ENCODE measurements at regions not wholly inside any gene's neighbourhood (a gene's known extent, or its start where the extent isn't known, plus 50 kb on each side); places are given as distances from the start of the nearest gene placed in this dataset.

DNA sequence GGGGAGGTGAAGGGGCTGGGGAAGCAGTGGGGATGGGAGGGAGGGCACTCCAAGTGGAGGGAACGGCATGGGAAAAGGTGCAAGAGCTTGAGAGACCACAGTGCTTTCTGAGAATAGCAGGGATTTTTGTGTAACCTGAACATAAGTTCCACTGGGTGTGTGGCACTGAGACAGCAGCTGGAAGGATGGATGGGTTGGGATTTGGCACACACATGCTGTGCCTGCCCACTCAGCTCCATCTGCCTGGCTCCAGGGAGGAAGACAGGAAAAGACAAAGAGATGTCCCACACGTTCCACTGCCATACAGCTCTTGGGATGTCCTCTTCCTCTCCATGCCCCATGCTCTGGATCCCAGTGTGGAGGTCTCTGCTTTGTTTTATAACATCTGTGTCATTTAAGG, 114.1 kb upstream of the TEX51 start:
- no peak for ATAC-seq
- TF ChIP-seq ARNTL (CRISPR knock-in tag; IDR thresholded peaks at IDR 0.05; ENCODE audit: borderline replicate concordance, low read depth) (no peak), TCF4 (CRISPR knock-in tag; IDR thresholded peaks at IDR 0.05; ENCODE audit: borderline replicate concordance) (no peak), ZC3H10 (CRISPR knock-in tag; IDR thresholded peaks at IDR 0.05) (no peak), BACH2 (CRISPR knock-in tag; IDR thresholded peaks at IDR 0.05; ENCODE audit: borderline replicate concordance) (no peak), CSDC2 (CRISPR knock-in tag; IDR thresholded peaks at IDR 0.05) (no peak), TOX (CRISPR knock-in tag; IDR thresholded peaks at IDR 0.05; ENCODE audit: borderline replicate concordance) (no peak), CSRNP3 (CRISPR knock-in tag; IDR thresholded peaks at IDR 0.05) (no peak), OSR1 (CRISPR knock-in tag; IDR thresholded peaks at IDR 0.05) (no peak), PPARA (CRISPR knock-in tag; IDR thresholded peaks at IDR 0.05; ENCODE audit: borderline replicate concordance) (no peak), ESRRG (CRISPR knock-in tag; IDR thresholded peaks at IDR 0.05) (no peak), RARB (CRISPR knock-in tag; IDR thresholded peaks at IDR 0.05) (no peak), GLIS3 (CRISPR knock-in tag; IDR thresholded peaks at IDR 0.05) (no peak), ZFP30 (CRISPR knock-in tag; IDR thresholded peaks at IDR 0.05) (no peak)
- TF ChIP-seq, protein P1, sequence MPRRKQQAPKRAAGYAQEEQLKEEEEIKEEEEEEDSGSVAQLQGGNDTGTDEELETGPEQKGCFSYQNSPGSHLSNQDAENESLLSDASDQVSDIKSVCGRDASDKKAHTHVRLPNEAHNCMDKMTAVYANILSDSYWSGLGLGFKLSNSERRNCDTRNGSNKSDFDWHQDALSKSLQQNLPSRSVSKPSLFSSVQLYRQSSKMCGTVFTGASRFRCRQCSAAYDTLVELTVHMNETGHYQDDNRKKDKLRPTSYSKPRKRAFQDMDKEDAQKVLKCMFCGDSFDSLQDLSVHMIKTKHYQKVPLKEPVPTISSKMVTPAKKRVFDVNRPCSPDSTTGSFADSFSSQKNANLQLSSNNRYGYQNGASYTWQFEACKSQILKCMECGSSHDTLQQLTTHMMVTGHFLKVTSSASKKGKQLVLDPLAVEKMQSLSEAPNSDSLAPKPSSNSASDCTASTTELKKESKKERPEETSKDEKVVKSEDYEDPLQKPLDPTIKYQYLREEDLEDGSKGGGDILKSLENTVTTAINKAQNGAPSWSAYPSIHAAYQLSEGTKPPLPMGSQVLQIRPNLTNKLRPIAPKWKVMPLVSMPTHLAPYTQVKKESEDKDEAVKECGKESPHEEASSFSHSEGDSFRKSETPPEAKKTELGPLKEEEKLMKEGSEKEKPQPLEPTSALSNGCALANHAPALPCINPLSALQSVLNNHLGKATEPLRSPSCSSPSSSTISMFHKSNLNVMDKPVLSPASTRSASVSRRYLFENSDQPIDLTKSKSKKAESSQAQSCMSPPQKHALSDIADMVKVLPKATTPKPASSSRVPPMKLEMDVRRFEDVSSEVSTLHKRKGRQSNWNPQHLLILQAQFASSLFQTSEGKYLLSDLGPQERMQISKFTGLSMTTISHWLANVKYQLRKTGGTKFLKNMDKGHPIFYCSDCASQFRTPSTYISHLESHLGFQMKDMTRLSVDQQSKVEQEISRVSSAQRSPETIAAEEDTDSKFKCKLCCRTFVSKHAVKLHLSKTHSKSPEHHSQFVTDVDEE (CRISPR knock-in tag; IDR thresholded peaks at IDR 0.05), result no peak

- ATAC-seq, result no peak
- TF ChIP-seq ESRRG (CRISPR knock-in tag; IDR thresholded peaks at IDR 0.05), result no peak
- no peak for TF ChIP-seq BACH2 (CRISPR knock-in tag; IDR thresholded peaks at IDR 0.05; ENCODE audit: borderline replicate concordance)
- no peak for TF ChIP-seq SNAI2 (CRISPR knock-in tag; IDR thresholded peaks at IDR 0.05)
- TF ChIP-seq OSR1 (CRISPR knock-in tag; IDR thresholded peaks at IDR 0.05), result no peak
Measured at GRCh38 chr2:126785236-126785635, 113.5 kb upstream of the TEX51 start.

DNA sequence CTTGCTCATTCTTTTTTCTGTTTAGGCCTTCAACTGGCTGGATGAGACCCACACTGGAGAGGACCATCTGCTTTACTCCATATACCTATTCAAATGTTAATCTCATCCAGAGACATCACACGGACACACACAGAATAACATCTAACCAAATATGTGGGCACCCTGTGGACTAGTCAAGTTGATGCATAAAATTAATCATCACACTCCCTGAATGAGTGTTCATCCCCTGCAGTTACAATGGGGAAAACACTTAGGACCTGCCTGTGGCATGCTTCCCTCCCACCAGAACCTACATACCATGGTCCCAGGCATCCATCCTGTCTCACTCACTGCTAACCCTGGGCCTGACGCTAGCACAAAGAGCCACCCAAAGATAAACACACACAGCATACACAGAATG, 112.8 kb upstream of the TEX51 start:
- ATAC-seq, result no peak
- TF ChIP-seq RARB (CRISPR knock-in tag; IDR thresholded peaks at IDR 0.05) (no peak), ISL1 (CRISPR knock-in tag; IDR thresholded peaks at IDR 0.05) (no peak), ZNF565 (CRISPR knock-in tag; conservative IDR thresholded peaks at IDR 0.05; ENCODE audit: low read depth) (no peak), CSDC2 (CRISPR knock-in tag; IDR thresholded peaks at IDR 0.05) (no peak), PATZ1 (CRISPR knock-in tag; IDR thresholded peaks at IDR 0.05; ENCODE audit: borderline replicate concordance) (no peak), SNAI2 (CRISPR knock-in tag; IDR thresholded peaks at IDR 0.05) (no peak), ZC3H10 (CRISPR knock-in tag; IDR thresholded peaks at IDR 0.05) (no peak), CSRNP3 (CRISPR knock-in tag; IDR thresholded peaks at IDR 0.05) (no peak), ZNF8 (CRISPR knock-in tag; IDR thresholded peaks at IDR 0.05) (no peak), GLIS3 (CRISPR knock-in tag; IDR thresholded peaks at IDR 0.05) (no peak), BACH2 (CRISPR knock-in tag; IDR thresholded peaks at IDR 0.05; ENCODE audit: borderline replicate concordance) (no peak), ZFP3 (CRISPR knock-in tag; IDR thresholded peaks at IDR 0.05) (no peak), ZNF70 (CRISPR knock-in tag; IDR thresholded peaks at IDR 0.05) (no peak)

GRCh38 chr2:126786765-126787164, 111.9 kb upstream of the TEX51 start:
- no peak for ATAC-seq
- TF ChIP-seq TOX (CRISPR knock-in tag; IDR thresholded peaks at IDR 0.05; ENCODE audit: borderline replicate concordance), result no peak
- TF ChIP-seq ZNF70 (CRISPR knock-in tag; IDR thresholded peaks at IDR 0.05), result no peak
- no peak for TF ChIP-seq BACH2 (CRISPR knock-in tag; IDR thresholded peaks at IDR 0.05; ENCODE audit: borderline replicate concordance)
- TF ChIP-seq POU6F1 (CRISPR knock-in tag; IDR thresholded peaks at IDR 0.05; ENCODE audit: borderline replicate concordance, low read depth), result no peak
- no peak for TF ChIP-seq CREB5 (CRISPR knock-in tag; IDR thresholded peaks at IDR 0.05; ENCODE audit: low read depth)
- TF ChIP-seq OSR1 (CRISPR knock-in tag; IDR thresholded peaks at IDR 0.05), result no peak
- TF ChIP-seq PPARA (CRISPR knock-in tag; IDR thresholded peaks at IDR 0.05; ENCODE audit: borderline replicate concordance), result no peak
- no peak for TF ChIP-seq CSDC2 (CRISPR knock-in tag; IDR thresholded peaks at IDR 0.05)
- no peak for TF ChIP-seq RARB (CRISPR knock-in tag; IDR thresholded peaks at IDR 0.05)
- TF ChIP-seq PATZ1 (CRISPR knock-in tag; IDR thresholded peaks at IDR 0.05; ENCODE audit: borderline replicate concordance), result no peak
- no peak for TF ChIP-seq ZNF565 (CRISPR knock-in tag; conservative IDR thresholded peaks at IDR 0.05; ENCODE audit: low read depth)
- TF ChIP-seq ESRRG (CRISPR knock-in tag; IDR thresholded peaks at IDR 0.05), result no peak
- TF ChIP-seq GLIS3 (CRISPR knock-in tag; IDR thresholded peaks at IDR 0.05), result no peak
